SJSA1 (cell line): ENCODE measurements at regions not wholly inside any gene's neighbourhood (a gene's known extent, or its start where the extent isn't known, plus 50 kb on each side); places are given as distances from the start of the nearest gene placed in this dataset.
A peak's percentile ranks its signal among the peaks of the same experiment; 100 is the strongest.
"Not testable (repeated sequence)": the region's sequence is repeated elsewhere in the genome, so short reads cannot be mapped to it uniquely, and the experiment has no call there.

ENCODE experiments used
- DNase-seq, 2 experiments: peaks; one replicate each; pipeline ENCODE4 v3.0.0-alpha.2; 2015 to 2020; ENCODE audit warnings: low spot score in 2 of 2, low read depth in 1 of 2
- H3K27ac ChIP-seq: fragments of 250-450 bp; sonication (Bioruptor Pico); 2 replicates; pipeline ENCODE4 v1.5.1; 2020; ENCODE audit warnings: mild to moderate bottlenecking, moderate library complexity
- H3K27me3 ChIP-seq: fragments of 250-450 bp; sonication (Bioruptor Pico); replicated peaks from 2 replicates; pipeline ENCODE4 v1.5.1; 2020; ENCODE audit warnings: mild to moderate bottlenecking, moderate library complexity
- H3K36me3 ChIP-seq: fragments of 250-450 bp; sonication (Bioruptor Pico); 2 replicates; pipeline ENCODE4 v1.5.1; 2020; ENCODE audit warnings: mild to moderate bottlenecking
- H3K4me1 ChIP-seq: fragments of 250-450 bp; sonication (Bioruptor Pico); replicated peaks from 2 replicates; pipeline ENCODE4 v1.6.1; 2021; ENCODE audit warnings: mild to moderate bottlenecking
- H3K4me3 ChIP-seq: fragments of 250-450 bp; sonication (Bioruptor Pico); 2 replicates; pipeline ENCODE4 v1.5.1; 2020; ENCODE audit warnings: mild to moderate bottlenecking
- H3K9me3 ChIP-seq: fragments of 250-450 bp; sonication (Bioruptor Pico); replicated peaks from 2 replicates; pipeline ENCODE4 v1.5.1; 2020; ENCODE audit warnings: mild to moderate bottlenecking

DNA sequence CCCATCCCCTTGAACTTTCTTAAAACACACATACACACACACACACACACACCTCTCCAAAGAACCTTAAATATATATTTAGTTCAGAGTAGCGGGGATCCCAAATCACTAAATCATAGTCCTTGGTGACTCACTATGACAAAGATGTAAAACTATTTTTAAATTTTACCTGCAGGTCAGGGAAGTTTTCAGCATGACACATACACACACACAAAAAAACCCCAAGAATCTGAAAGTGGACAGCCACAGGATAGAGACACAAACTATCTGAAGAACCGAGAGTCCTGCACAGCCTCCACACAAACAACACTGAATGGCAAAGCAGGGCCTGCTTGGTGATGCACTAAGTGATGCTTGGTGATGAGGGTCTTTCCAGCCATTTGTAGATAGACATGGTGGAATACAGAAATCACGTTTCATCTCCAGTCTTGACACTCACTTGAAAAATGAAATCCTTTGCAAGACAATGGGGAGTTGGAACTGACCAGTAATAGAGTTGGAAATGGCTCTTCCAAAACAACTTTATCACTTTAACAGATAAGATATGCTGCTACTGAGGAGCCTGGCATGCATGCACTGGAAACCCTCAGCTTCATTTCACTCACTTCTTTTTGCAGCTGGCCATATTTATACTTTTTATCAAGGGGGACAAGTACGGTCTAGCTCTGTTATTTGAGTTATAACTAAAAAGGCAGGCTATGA lies 307.3 kb downstream of the RAPGEF2 start:
- no peaks in the 10 kb centered on the region for H3K36me3 ChIP-seq
- no peaks in the 10 kb centered on the region for H3K27me3 ChIP-seq
- H3K27ac ChIP-seq = peak overlapping the region; percentile 74
- no peaks in the 10 kb centered on the region for H3K9me3 ChIP-seq
- H3K4me1 ChIP-seq = peaks cover 33% of the 10 kb centered on the region
- H3K4me3 ChIP-seq = no peak overlapping the region
- peak in 1 of 2 experiments; percentile 64 for DNase-seq

DNA sequence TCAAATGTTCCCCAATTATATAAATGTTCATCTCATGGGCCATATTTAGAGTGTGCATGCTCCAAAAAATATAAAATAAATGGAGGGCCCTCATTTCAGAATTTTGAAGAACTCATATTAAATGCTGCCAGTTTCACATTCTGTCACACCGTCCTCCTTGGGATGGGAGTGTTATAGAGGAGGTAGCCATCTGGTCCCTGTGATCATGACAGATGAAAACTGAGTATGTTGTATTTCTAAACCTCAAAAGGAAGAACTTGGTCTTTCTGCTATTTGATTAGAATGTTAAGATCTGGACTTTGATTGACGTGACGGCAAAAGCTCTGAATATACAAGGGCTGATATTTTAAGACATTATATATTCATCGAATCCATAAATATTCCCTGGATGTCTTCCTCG lies 308.0 kb downstream of the RAPGEF2 start:
- no peaks in the 10 kb centered on the region for H3K9me3 ChIP-seq
- DNase-seq = no peak
- H3K27ac ChIP-seq = peak overlapping the region; percentile 74
- H3K27me3 ChIP-seq = no peaks in the 10 kb centered on the region
- no peak overlapping the region for H3K4me3 ChIP-seq
- peaks cover 36% of the 10 kb centered on the region for H3K4me1 ChIP-seq
- no peaks in the 10 kb centered on the region for H3K36me3 ChIP-seq

- H3K9me3 ChIP-seq = peaks cover 3% of the 10 kb centered on the region
These were observed 310.5 kb downstream of the RAPGEF2 start for GRCh38 chr4:159413306-159413943.

GRCh38 chr4:159414305-159414704 lies 311.4 kb downstream of the RAPGEF2 start:
- H3K36me3 ChIP-seq = no peaks in the 10 kb centered on the region
- H3K27ac ChIP-seq = no peak overlapping the region
- H3K4me1 ChIP-seq = peaks cover 62% of the 10 kb centered on the region
- H3K27me3 ChIP-seq = no peaks in the 10 kb centered on the region
- H3K4me3 ChIP-seq = no peak overlapping the region
- H3K9me3 ChIP-seq = peaks cover 7% of the 10 kb centered on the region
- DNase-seq = no peak

More at GRCh38 chr4:159413306-159413943, 310.5 kb downstream of the RAPGEF2 start:
- peaks cover 60% of the 10 kb centered on the region for H3K4me1 ChIP-seq
- H3K27ac ChIP-seq = no peak overlapping the region
- no peaks in the 10 kb centered on the region for H3K27me3 ChIP-seq
- no peak for DNase-seq
- no peak overlapping the region for H3K4me3 ChIP-seq
- no peaks in the 10 kb centered on the region for H3K36me3 ChIP-seq

DNA sequence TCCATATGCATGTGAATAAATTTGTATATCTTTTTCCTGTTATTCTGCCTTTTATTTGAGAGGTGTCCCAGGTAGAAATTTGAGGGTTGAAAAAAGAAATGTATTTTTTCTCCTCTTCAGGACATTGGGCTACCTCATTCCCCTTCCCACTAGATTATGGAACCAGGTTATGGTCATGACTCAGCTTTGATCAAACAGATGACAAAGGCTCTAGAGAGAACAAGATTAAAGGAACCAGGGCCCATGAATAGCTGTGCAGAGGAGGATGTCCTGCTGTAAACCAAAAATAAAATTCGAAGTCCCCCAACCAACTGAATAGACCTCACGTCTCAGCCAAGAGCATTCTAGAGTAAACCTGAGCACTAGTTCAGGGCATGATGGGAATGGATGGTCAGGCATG lies 313.2 kb downstream of the RAPGEF2 start:
- H3K9me3 ChIP-seq = peaks cover 7% of the 10 kb centered on the region
- H3K4me3 ChIP-seq = no peak overlapping the region
- H3K27me3 ChIP-seq = no peaks in the 10 kb centered on the region
- H3K4me1 ChIP-seq = peaks cover 44% of the 10 kb centered on the region
- DNase-seq = no peak
- peak overlapping the region; percentile 88 for H3K27ac ChIP-seq
- H3K36me3 ChIP-seq = no peaks in the 10 kb centered on the region

- Histone ChIP-seq H3K27me3 (no peaks in the 10 kb centered on the region), H3K4me1 (peaks cover 42% of the 10 kb centered on the region), H3K36me3 (no peaks in the 10 kb centered on the region), H3K27ac (peak overlapping the region; percentile 88), H3K9me3 (peaks cover 7% of the 10 kb centered on the region), H3K4me3 (no peak overlapping the region)
- no peak for DNase-seq
These were observed 314.1 kb downstream of the RAPGEF2 start for GRCh38 chr4:159416996-159417395.

- no peaks in the 10 kb centered on the region for H3K27me3 ChIP-seq
- peaks cover 7% of the 10 kb centered on the region for H3K9me3 ChIP-seq
- no peak overlapping the region for H3K27ac ChIP-seq
- no peaks in the 10 kb centered on the region for H3K36me3 ChIP-seq
- H3K4me3 ChIP-seq = no peak overlapping the region
- peaks cover 31% of the 10 kb centered on the region for H3K4me1 ChIP-seq
- no peak for DNase-seq
These were observed 317.5 kb downstream of the RAPGEF2 start for GRCh38 chr4:159420162-159421057.

GRCh38 chr4:159421058-159421419 lies 318.2 kb downstream of the RAPGEF2 start:
- not testable (repeated sequence) for H3K36me3 ChIP-seq, H3K4me3 ChIP-seq, H3K27me3 ChIP-seq, H3K9me3 ChIP-seq, H3K27ac ChIP-seq, DNase-seq
- peaks cover 26% of the 10 kb centered on the region for H3K4me1 ChIP-seq

GRCh38 chr4:159422019-159422418 lies 319.1 kb downstream of the RAPGEF2 start:
- peaks cover 16% of the 10 kb centered on the region for H3K4me1 ChIP-seq
- no peak overlapping the region for H3K4me3 ChIP-seq

DNA sequence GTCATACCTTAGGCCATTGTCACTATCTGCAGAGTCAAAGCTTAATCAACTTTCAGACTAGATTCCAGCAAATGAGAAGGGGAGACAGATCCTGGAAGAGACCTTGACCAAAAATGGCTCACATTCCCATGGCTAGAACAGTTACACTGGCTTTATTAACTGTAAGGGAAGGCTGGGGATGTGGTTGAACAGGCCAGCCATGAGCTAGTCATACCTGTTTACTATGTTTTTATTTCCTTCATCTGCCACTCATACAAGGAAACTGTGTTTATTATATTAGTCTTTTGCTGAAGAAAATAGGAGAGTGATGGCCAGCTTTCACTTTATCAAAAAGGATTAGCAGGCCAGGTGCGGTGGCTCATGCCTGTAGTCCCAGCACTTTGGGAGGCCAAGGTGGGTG lies 319.7 kb downstream of the RAPGEF2 start:
- H3K27ac ChIP-seq = no peak overlapping the region
- H3K9me3 ChIP-seq = peaks cover 7% of the 10 kb centered on the region
- H3K4me1 ChIP-seq = peaks cover 10% of the 10 kb centered on the region
- no peaks in the 10 kb centered on the region for H3K27me3 ChIP-seq
- no peak overlapping the region for H3K4me3 ChIP-seq
- DNase-seq = no peak
- H3K36me3 ChIP-seq = no peaks in the 10 kb centered on the region

More at GRCh38 chr4:159422019-159422418, 319.1 kb downstream of the RAPGEF2 start:
- DNase-seq = no peak
- peaks cover 7% of the 10 kb centered on the region for H3K9me3 ChIP-seq
- H3K36me3 ChIP-seq = no peaks in the 10 kb centered on the region
- H3K27me3 ChIP-seq = no peaks in the 10 kb centered on the region
- no peak overlapping the region for H3K27ac ChIP-seq

GRCh38 chr4:159425737-159426305 lies 322.9 kb downstream of the RAPGEF2 start:
- H3K27me3 ChIP-seq = no peaks in the 10 kb centered on the region
- no peaks in the 10 kb centered on the region for H3K9me3 ChIP-seq
- no peak overlapping the region for H3K4me3 ChIP-seq
- H3K4me1 ChIP-seq = peaks cover 10% of the 10 kb centered on the region
- no peaks in the 10 kb centered on the region for H3K36me3 ChIP-seq
- no peak for DNase-seq
- 0 out of 2 replicates have a peak overlapping the region, but pooled peaks have one; percentile 8 for H3K27ac ChIP-seq

DNA sequence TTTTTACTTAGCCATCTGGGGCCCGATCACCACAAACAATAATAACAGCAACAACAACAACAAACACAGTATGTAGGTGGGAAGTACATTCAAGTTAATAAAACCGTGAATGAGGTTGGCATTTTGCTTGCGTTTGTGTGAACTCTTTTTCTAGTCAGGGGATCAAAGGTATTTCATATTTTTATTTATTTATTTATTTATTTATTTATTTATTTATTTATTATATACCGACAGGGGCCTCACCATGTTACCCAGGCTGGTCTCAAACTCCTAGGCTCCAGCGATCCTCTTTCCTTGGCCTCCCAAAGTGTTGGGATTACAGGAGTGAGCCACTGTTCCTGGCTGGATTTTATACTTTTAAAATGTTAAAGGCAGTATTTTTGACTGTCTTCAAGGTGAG lies 325.4 kb downstream of the RAPGEF2 start:
- Histone ChIP-seq H3K9me3 (no peaks in the 10 kb centered on the region), H3K27me3 (no peaks in the 10 kb centered on the region), H3K4me3 (no peak overlapping the region), H3K36me3 (no peaks in the 10 kb centered on the region), H3K27ac (no peak overlapping the region), H3K4me1 (peaks cover 10% of the 10 kb centered on the region)
- DNase-seq = no peak

DNA sequence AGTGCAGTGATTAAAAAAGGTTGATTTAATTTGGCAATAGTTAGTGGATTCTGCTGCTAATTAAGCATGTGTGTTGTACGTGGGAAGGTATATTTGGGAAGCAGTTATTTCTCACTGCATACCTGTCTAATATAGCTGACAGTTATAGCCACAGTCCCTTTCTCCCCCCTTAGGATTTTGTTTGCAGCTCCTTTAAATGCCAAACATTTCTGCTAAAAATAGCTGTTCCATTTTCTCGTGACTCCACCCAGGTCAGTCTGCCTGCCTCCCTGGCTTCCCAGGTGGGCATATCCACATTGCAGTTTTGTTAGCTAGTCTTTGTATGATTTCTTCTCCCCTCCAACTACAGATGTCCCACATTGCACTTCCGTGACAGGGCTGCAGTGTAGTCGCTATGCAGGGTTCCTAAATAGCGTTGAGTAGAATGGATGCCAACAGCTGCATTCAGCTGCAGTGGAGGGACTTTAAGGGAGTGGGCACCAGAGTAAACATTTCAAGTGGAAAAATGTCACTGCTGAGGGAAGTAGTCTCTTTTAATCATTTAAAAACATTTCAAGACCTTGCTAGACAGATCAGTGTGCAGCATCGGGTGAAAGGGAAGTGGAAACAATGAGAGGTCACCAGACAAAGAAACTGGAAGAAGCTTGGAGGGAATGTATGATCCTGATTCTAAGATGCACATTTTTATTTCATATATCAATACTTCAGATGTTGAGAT lies 326.3 kb downstream of the RAPGEF2 start:
- no peaks in the 10 kb centered on the region for H3K9me3 ChIP-seq

More for the DNA sequence above, 326.3 kb downstream of the RAPGEF2 start:
- Histone ChIP-seq H3K4me3 (no peak overlapping the region), H3K4me1 (peaks cover 10% of the 10 kb centered on the region), H3K27ac (no peak overlapping the region), H3K27me3 (no peaks in the 10 kb centered on the region), H3K36me3 (no peaks in the 10 kb centered on the region)
- no peak for DNase-seq
